ENCODE measurements at regions not wholly inside any gene's neighbourhood (a gene's known extent, or its start where the extent isn't known, plus 50 kb on each side); places are given as distances from the start of the nearest gene placed in this dataset.

DNA sequence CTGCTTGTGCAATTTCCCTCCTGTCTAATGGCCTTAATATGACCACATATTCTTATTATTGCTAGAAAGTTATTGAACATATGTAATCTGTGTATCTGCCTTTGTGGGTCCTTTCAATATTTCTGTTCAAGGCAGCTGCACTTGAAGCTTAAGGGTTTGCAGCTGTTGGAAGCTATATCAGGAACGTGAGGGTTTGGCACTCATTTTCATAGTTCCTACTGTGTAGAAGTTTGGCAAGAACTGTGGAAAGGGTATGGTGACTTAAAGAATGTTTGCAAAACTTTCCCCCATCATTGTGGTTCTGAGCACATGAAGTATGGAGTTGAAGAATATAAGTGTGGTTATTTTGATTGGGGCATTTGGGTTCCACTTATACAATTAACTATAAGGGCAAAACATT is 144.7 kb upstream of the SEMA3A start:
- H3K27me3 ChIP-seq: no peaks in the 10 kb centered on the region
- DNase-seq: no peak
- no peaks in the 10 kb centered on the region for H3K9me3 ChIP-seq
- WGBS, 4 donors: 22 to 44% (median 29%) methylated on average over 1 of the region's 1 CpG
- TF ChIP-seq POLR2A (IDR thresholded peaks at IDR 0.05): no peak
- TF ChIP-seq, protein P1, sequence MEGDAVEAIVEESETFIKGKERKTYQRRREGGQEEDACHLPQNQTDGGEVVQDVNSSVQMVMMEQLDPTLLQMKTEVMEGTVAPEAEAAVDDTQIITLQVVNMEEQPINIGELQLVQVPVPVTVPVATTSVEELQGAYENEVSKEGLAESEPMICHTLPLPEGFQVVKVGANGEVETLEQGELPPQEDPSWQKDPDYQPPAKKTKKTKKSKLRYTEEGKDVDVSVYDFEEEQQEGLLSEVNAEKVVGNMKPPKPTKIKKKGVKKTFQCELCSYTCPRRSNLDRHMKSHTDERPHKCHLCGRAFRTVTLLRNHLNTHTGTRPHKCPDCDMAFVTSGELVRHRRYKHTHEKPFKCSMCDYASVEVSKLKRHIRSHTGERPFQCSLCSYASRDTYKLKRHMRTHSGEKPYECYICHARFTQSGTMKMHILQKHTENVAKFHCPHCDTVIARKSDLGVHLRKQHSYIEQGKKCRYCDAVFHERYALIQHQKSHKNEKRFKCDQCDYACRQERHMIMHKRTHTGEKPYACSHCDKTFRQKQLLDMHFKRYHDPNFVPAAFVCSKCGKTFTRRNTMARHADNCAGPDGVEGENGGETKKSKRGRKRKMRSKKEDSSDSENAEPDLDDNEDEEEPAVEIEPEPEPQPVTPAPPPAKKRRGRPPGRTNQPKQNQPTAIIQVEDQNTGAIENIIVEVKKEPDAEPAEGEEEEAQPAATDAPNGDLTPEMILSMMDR (IDR thresholded peaks at IDR 0.05): no peak
- intact Hi-C loops (cut with DNase I): no loop called here
- H3K27ac ChIP-seq: no peak overlapping the region
- no peaks in the 10 kb centered on the region for H3K4me1 ChIP-seq
- no peak overlapping the region for H3K4me3 ChIP-seq
- no peak for ATAC-seq
- H3K36me3 ChIP-seq: no peaks in the 10 kb centered on the region

DNA sequence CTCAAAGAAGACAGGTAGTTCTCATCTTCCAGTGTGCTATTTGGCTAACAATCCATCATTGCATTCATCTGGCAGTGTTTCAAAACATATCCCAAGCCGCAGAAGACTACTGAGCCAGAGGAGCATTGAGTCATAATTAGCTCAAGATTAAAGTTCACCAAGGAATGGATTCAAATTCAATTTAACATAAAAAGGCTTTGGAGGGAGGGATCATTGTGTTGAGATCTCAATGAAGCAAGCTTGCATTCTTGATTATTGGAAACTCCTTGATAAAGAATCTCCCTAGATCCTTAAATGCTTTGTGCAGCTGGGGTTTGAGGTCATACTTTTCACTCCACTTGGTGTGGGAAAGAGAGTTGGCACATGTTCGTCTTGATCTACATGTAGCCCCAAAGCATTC is 142.8 kb upstream of the SEMA3A start:
- TF ChIP-seq POLR2A (IDR thresholded peaks at IDR 0.05): no peak
- TF ChIP-seq, protein P1 (IDR thresholded peaks at IDR 0.05): no peak
- no peak for DNase-seq
- Histone ChIP-seq H3K4me1 (no peaks in the 10 kb centered on the region), H3K27ac (no peak overlapping the region), H3K36me3 (no peaks in the 10 kb centered on the region), H3K9me3 (no peaks in the 10 kb centered on the region), H3K27me3 (no peaks in the 10 kb centered on the region), H3K4me3 (no peak overlapping the region)
- intact Hi-C loops (cut with DNase I): no loop called here
- no peak for ATAC-seq
- WGBS, 4 donors: 50 to 58% (median 51%) methylated on average over 2 of the region's 2 CpGs

DNA sequence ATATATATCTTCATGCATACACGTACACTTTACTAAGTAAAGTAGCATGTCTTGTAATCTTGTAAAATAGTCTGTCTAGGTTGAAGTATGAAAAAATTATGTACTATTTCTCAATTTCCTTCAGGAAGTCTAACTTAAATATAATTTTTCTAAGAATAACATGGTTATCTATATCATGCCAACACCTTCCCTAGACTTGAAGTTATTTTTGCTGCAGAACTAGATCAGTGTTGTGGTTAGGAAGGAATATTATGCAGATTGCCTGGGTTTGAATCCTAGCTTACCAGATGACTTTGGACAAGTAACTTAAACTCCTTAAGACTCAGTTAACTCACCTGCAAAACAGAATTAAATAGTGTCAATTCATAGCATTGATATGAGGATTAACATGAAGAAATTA is 142.2 kb upstream of the SEMA3A start:
- H3K27ac ChIP-seq: no peak overlapping the region
- H3K4me1 ChIP-seq: no peaks in the 10 kb centered on the region
- no peak overlapping the region for H3K4me3 ChIP-seq
- TF ChIP-seq, protein P1 (IDR thresholded peaks at IDR 0.05): no peak
- no peak for TF ChIP-seq POLR2A (IDR thresholded peaks at IDR 0.05)
- intact Hi-C loops (cut with DNase I): no loop called here
- H3K27me3 ChIP-seq: no peaks in the 10 kb centered on the region
- no peaks in the 10 kb centered on the region for H3K9me3 ChIP-seq
- 72 to 87% (median 74%) methylated on average over 1 of the region's 1 CpG for WGBS, 4 donors
- DNase-seq: no peak
- ATAC-seq: no peak
- H3K36me3 ChIP-seq: no peaks in the 10 kb centered on the region

DNA sequence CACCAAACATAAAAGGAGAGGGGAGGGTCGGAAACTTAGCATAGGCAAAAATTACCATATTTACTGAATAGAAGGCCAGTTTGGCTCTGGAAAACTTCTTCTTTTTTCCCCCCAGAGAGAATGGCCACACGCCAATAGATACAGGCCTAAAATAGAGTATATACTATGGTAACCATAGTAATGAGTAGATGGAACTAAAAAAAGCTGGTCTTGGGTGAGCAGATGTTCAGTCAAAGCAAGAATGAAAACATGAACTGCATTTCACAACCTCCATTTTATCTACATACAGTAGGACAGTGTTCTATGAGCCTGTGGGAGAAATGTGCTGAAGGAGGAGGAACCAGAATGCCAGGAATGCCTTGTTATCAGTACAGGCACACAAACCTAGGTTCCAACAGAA is 141.7 kb upstream of the SEMA3A start:
- no peak for TF ChIP-seq POLR2A (IDR thresholded peaks at IDR 0.05)
- TF ChIP-seq, protein P1 (IDR thresholded peaks at IDR 0.05): no peak
- no peak for ATAC-seq
- Histone ChIP-seq H3K27me3 (no peaks in the 10 kb centered on the region), H3K27ac (no peak overlapping the region), H3K9me3 (no peaks in the 10 kb centered on the region), H3K4me1 (no peaks in the 10 kb centered on the region), H3K36me3 (no peaks in the 10 kb centered on the region), H3K4me3 (no peak overlapping the region)
- 34 to 55% (median 41%) methylated on average over 2 of the region's 2 CpGs for WGBS, 4 donors
- intact Hi-C loops (cut with DNase I): no loop called here
- no peak for DNase-seq
